NB4 (cell line): ENCODE measurements at regions not wholly inside any gene's neighbourhood (a gene's known extent, or its start where the extent isn't known, plus 50 kb on each side); places are given as distances from the start of the nearest gene placed in this dataset.

Source experiments
- CTCF ChIP-seq: IDR thresholded peaks from one replicate; pipeline ENCODE4 v1.5.1; 2012; ENCODE audit warnings: low read depth, low read length
- MAX ChIP-seq: IDR thresholded peaks from 2 replicates; pipeline ENCODE4 v1.6.1; 2011; ENCODE audit warnings: low read depth, low read length
- MYC ChIP-seq: IDR thresholded peaks from 2 replicates; pipeline ENCODE4 v1.6.1; 2011; ENCODE audit warnings: low read depth, low read length

DNA sequence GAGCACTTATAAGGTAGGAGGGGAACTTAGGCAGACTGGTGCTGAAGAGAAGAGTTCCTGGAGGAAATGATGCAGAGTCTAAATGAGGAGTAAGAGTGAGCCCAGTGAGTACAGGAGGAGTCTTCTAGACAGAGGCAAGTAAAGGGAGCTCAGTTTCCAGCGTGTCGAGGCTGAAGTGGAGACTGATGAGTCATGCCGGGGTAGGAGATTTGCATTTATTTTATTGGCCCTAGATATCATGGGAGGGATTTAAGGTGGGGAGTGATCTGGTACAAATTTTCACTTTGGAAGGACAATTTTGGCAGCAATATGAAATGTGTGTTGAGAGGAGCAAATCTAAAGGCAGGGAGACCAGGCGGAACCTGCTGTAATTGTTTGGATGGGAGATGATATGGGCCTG lies 157.5 kb downstream of the TTC8 start:
- no peak for TF ChIP-seq CTCF
- TF ChIP-seq MYC, result no peak
- TF ChIP-seq MAX, result no peak
